HG03097 (cell line): ENCODE measurements at regions not wholly inside any gene's neighbourhood (a gene's known extent, or its start where the extent isn't known, plus 50 kb on each side); places are given as distances from the start of the nearest gene placed in this dataset.

Experiments used
- ATAC-seq: cut with Tn5 transposase; IDR thresholded peaks from one replicate; pipeline ENCODE4 v1.9.1; 2021; ENCODE audit not compliant: unreplicated experiment, low FRiP score

DNA sequence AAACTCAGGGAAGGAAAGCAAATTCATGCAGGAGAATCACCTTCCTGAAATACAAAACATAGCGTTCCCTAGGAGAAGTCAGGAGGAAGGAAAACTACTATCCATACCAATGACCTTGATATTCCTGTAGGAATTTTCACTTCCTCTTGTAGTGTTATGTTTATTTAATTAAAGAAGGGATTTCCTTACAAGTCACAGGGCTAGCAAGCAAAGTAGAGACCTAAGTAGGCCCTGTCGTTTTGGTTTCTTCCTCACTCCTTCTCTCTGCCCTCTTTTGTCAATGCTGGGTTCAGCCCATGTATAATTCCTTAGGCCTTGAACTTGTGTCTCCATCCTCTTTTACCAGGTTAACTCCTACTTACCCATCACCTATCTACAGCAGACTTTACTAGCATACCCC, 435.2 kb upstream of the LRATD1 start:
- ATAC-seq = no peak

DNA sequence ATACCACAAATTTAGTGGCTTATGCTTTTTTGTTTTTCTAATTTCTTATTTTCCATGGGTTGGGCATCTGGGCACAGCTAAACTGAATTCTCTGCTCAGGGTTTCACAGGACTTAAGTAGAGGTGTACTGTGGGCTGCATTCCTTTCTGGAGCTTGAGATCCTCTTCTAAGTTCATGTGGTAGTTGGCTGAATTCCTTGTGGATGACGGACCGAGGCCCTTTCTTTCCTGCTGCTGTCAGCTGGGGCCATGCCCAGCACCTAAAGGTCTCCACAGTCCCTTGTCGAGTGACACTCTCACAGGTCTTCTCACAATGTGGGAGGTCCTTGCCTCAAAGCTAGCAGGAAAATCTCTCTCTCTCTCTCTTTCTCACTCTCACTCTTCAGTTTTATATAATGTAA, 433.5 kb upstream of the LRATD1 start:
- ATAC-seq = no peak

DNA sequence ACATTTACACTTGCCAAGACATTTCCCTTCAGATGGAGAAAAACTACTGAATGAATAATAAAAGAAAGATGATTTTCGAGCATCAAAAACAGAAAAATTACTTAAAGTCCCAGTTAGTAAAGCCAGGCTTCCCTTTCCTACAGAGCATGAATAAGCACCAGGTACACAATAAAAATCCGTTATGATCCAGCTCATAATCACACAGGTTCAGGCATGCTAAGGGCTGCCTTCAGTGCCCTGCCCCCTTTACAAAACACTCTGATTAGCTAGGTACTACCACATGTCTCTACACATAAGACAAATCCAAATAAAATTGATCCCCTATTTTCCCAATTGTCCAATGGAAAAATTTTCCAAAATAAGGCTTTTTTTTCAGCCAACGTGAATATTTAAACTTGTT, 413.2 kb upstream of the LRATD1 start:
- no peak for ATAC-seq

DNA sequence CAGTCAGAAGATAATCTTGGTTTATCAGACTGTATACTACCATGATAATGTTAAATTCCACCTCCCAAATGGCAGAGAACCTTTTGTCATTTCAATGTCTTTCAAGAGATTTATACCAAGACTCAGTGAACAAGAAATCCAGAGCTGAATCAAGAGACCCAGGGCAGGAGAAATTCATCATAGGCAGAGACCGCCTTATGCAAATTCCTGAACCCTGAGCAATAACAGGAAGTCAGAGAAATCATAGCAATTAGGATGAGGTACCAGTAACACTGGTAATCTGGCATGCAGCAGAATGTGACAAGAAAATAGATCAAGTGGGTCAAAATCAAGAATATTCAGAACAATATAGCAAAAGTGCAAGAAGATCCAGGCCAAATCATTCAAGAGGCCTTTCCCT, 412.4 kb upstream of the LRATD1 start:
- ATAC-seq = no peak

GRCh38 chr2:14221466-14221865, 411.1 kb upstream of the LRATD1 start:
- no peak for ATAC-seq

- no peak for ATAC-seq
These were observed 408.9 kb upstream of the LRATD1 start for GRCh38 chr2:14223576-14223975.

DNA sequence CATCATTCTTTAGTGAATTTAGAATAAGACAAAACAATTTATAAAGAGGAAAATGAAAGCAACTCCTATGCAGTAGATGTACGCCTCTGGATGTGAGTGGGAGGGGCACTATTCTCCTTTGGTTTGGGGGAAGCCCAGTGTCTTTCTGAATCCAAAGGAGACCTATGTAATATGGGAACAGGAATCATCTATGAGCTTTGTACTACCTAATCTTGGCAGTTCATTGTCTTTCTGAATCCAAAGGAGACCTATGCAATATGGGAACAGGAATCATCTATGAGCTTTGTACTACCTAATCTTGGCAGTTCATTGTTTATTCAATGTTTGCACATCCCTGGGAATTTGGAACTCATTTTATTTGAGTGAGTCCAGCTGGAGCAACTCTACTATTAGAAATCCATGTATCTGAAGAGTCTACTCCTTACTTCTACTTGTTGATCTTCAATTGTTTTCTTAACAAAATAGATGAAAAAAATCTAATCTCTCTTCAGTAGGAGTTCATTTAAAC, 401.1 kb upstream of the LRATD1 start:
- no peak for ATAC-seq

DNA sequence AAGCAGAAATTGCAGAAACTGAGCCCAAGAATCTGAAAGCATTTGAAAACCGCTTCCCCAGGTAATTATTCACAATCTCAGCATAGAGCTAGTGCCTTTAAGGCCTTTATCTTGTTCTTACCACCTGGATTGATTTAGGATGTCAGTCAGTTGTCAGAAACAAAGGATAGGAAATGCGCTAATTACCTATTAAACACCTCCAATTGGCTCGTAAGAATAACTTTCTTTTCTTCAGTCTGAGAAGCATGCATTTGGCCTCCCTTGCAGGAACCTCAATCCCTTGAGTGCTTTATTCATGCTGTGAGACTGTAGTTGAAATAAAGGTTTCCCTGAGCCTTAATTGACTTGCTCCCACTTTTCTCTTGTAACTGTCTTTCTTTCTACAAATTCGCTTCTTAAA, 400.3 kb upstream of the LRATD1 start:
- no peak for ATAC-seq

DNA sequence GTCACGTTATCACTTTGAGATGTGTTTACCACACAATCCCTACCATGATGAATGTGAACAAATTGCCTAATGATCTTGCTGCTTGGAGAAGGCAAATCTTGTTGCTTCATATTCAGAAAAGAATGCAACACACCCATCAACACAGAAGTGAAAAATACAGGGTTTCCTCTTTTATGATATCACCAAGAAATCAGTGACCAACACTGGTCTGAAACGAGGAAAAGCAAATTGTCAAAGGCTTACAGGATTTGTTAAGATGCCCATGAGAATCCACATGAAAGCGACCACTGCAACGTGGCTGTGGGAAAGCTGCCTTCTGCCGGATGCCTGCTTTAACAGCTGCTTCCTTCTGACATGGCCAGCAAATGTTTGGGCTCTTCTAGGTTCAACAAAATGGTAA, 397.6 kb upstream of the LRATD1 start:
- ATAC-seq = no peak

DNA sequence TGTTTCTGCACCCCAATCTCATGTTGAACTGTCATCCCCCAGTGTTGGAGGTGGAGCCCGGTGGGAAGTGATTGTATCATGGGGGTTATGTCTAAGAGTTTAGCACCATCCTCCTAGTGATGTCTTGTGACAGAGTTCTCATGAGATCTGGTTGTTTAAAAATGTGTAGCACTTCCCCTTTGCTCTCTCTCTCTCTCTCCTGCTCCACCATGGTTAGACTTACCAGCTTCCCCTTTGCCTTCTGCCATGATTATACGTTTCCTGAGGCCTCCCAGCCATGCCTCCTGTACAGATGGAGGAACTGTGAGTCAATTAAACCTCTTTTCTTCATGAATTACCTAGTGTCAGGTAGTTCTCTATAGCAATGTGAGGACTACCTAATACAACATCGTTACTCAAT, 396.9 kb upstream of the LRATD1 start:
- no peak for ATAC-seq

GRCh38 chr2:14237902-14238301, 394.6 kb upstream of the LRATD1 start:
- no peak for ATAC-seq

- no peak for ATAC-seq
These were observed 392.9 kb upstream of the LRATD1 start for GRCh38 chr2:14239605-14240004.

DNA sequence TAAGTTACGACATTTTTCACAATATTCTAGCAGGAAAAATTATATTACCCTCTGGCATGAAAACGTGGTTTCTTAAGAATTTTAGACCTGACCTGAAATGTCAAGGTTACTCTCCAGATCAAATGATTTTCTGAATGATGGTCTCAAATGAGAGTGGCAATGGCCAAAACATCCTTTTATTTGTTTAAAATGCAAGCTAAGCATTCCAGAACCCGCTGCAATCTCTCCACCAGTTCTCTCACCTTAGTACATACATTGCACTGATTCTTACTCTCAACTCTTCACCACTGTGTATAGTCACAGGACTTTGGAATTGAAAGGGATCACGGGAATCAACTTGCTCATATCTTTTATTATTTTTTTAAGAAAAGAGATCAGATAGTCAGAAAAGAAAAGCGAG, 391.6 kb upstream of the LRATD1 start:
- no peak for ATAC-seq

- ATAC-seq = no peak
These were observed 386.6 kb upstream of the LRATD1 start for GRCh38 chr2:14245901-14246300.

GRCh38 chr2:14255135-14255820, 377.2 kb upstream of the LRATD1 start:
- ATAC-seq = no peak

- ATAC-seq = no peak
These were observed 375.6 kb upstream of the LRATD1 start for GRCh38 chr2:14256890-14257289.

DNA sequence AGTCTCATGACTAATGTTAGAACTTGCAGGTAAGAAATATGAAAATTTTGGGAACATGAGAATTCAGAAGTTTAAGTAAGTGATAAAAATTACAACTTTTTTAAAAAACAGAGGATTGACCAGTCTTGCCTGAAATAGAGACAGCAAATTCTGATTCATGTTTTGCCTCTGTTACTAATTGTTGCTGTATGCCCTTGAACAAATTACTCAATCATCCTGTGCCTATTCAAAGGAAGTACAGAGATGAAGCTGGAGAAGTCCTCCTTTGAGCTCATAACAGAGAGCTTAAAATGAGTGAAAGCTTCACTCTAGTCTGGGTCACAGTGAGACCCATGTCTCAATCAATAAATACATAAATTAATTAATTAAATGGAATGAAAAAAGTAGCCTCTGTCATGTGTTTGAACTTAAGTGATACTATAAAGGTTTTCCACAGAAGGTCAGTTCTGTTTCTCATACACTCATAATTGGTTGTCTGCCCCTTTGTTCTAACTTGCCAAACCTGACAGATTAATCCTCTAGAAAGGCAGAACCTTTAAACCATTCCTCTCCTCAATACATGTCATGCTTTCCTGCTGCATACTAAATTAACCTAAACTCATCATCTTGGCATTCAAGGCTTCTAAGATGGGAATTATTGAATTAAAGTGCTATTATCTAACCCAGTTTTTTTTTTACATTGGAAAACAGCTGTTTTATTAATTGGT, 374.6 kb upstream of the LRATD1 start:
- no peak for ATAC-seq

DNA sequence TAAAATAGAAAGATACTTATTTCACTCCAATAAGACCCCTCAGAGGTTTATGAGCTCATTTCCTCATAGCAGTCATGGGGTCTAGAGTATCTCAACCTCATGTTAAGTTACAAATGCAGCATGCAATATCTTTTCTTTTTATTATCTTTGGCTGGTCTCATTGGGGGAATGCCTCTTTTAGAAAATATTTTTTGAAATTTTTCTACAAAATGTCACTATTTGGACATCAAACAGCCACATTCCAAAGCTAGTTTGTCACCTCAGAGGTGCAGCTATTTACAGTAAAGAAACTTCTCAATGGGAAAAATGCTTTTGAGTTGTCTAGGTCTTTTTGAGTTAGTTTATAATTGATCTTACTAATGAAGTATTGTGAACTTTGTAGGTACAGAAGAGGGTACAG, 370.7 kb upstream of the LRATD1 start:
- ATAC-seq = no peak

GRCh38 chr2:14263053-14263452, 369.5 kb upstream of the LRATD1 start:
- ATAC-seq = no peak

DNA sequence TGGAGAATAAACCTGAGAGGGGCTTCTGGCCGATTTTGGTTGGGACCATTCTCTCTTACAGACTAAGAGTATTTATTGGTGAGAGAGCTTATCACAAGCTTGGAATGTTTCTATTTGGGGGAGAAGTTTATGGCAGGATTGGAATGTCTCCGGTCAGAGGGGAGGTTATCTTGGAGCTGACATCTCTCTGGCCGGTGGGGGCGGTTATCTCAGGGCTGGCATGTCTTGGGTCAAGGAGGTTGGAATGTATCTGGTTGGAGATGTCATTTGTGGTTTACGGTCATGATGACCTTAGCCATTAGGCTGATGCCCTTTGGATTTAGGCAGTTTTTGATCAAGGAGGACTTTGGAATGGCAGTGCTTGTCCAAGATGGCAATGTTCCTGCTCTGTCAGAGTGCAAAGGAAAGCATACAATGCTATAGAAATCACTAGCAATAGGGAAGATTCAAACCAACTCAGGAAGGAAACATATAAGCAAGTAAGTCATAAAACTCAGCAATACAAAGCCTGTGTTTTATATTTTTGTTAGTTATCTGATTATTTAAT, 362.4 kb upstream of the LRATD1 start:
- ATAC-seq = no peak

- no peak for ATAC-seq
These were observed 360.0 kb upstream of the LRATD1 start for GRCh38 chr2:14272396-14273075.
